AG09319 (cell line): ENCODE measurements at regions not wholly inside any gene's neighbourhood (a gene's known extent, or its start where the extent isn't known, plus 50 kb on each side); places are given as distances from the start of the nearest gene placed in this dataset.

ENCODE experiments used
- DNase-seq: peaks from one replicate; pipeline ENCODE4 v3.0.0-alpha.2; 2010; ENCODE audit warnings: low read depth; ENCODE audit errors: extremely low read depth
- TF ChIP-seq, protein P1 (sequence below): IDR thresholded peaks from 2 replicates; pipeline ENCODE4 v1.5.1; 2011; ENCODE audit warnings: low read depth, mild to moderate bottlenecking, inconsistent platforms, low read length, moderate library complexity

GRCh38 chr11:104763930-104764709 lies 134.1 kb downstream of the CASP12 start:
- TF ChIP-seq, protein P1, sequence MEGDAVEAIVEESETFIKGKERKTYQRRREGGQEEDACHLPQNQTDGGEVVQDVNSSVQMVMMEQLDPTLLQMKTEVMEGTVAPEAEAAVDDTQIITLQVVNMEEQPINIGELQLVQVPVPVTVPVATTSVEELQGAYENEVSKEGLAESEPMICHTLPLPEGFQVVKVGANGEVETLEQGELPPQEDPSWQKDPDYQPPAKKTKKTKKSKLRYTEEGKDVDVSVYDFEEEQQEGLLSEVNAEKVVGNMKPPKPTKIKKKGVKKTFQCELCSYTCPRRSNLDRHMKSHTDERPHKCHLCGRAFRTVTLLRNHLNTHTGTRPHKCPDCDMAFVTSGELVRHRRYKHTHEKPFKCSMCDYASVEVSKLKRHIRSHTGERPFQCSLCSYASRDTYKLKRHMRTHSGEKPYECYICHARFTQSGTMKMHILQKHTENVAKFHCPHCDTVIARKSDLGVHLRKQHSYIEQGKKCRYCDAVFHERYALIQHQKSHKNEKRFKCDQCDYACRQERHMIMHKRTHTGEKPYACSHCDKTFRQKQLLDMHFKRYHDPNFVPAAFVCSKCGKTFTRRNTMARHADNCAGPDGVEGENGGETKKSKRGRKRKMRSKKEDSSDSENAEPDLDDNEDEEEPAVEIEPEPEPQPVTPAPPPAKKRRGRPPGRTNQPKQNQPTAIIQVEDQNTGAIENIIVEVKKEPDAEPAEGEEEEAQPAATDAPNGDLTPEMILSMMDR, result no peak

DNA sequence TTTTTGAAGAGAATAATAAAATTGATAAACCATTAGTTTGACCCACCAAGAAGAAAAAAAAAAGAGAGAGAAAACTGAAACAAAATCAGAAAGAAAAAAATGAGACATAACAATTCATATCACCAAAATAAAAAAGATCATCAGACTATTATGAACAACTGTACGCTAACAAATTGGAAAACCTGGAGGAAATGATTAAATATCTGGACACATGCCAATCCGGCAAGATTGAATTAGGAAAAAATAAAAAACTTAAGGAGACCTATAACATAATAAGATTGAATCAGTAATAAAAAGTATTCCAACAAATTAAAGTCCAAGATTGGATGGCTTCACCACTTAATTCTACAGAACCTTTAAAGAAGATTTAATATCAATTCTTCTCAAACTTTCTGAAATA lies 136.7 kb downstream of the CASP12 start:
- no peak for DNase-seq
- TF ChIP-seq, protein P1, result no peak

More at GRCh38 chr11:104763930-104764709, 134.1 kb downstream of the CASP12 start:
- no peak for DNase-seq

- no peak for DNase-seq
Observed at GRCh38 chr11:104759464-104759863, 138.8 kb downstream of the CASP12 start.

DNA sequence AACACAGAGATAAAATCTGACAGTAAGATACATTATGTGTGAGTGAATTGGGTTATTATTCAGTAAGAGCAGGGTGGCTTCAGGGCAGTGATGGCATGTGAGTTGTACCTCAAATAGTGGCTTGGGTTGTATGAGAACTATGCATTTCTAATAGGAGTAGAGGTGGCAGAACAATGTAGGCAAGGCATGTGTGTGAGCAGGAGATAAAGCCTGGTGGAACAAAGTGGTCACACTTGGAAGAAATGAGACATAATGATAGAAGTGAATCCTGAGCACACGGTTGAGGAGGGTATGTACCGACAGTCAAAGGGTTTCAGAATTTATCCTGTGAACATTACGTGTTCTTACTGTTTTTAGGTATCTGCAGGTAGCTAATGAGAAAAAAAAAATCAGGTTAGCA lies 159.3 kb downstream of the CASP12 start:
- DNase-seq, result no peak
- TF ChIP-seq, protein P1, result no peak

More at GRCh38 chr11:104759464-104759863, 138.8 kb downstream of the CASP12 start:
- TF ChIP-seq, protein P1, result no peak

DNA sequence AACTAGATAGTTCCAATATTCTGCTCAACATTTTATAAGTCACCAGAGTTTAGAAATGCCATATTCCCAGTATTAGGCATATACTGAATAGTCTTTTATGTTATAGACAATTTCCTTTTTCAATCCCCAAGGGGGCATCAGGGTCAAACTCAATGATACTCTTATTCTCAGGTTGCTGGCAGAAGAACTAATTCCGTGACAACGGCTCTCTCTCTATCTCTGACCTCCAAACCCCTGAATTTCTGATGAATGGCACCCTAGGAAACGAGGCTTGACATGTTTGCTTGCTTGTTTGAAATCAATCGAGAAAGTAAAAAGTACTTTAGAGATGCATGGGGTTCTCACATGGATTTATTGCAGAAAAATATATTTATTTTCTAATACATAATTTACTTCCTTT lies 160.1 kb downstream of the CASP12 start:
- DNase-seq, result no peak
- TF ChIP-seq, protein P1, result no peak

GRCh38 chr11:104736502-104736901 lies 161.8 kb downstream of the CASP12 start:
- TF ChIP-seq, protein P1, result no peak
- no peak for DNase-seq

GRCh38 chr11:104734998-104735397 lies 163.3 kb downstream of the CASP12 start:
- TF ChIP-seq, protein P1, result no peak
- DNase-seq, result no peak
